Glutamatergic neuron (in vitro differentiated cells): ENCODE measurements at regions not wholly inside any gene's neighbourhood (a gene's known extent, or its start where the extent isn't known, plus 50 kb on each side); places are given as distances from the start of the nearest gene placed in this dataset.

ENCODE experiments used
- DNase-seq: peaks from one replicate; pipeline ENCODE4 v3.0.0; 2022
- H3K27ac Mint-ChIP-seq: one replicate; pipeline ENCODE4 v1.8.0; 2020; ENCODE audit warnings: mild to moderate bottlenecking, mixed read lengths, inconsistent platforms; ENCODE audit not compliant: unreplicated experiment
- H3K27me3 Mint-ChIP-seq: one replicate; pipeline ENCODE4 v1.8.0; 2020; ENCODE audit warnings: mild to moderate bottlenecking, moderate library complexity, mixed read lengths, inconsistent platforms; ENCODE audit not compliant: unreplicated experiment
- H3K36me3 Mint-ChIP-seq: one replicate; pipeline ENCODE4 v1.8.0; 2020; ENCODE audit warnings: mild to moderate bottlenecking, mixed read lengths, inconsistent platforms; ENCODE audit not compliant: unreplicated experiment
- H3K4me1 Mint-ChIP-seq: one replicate; pipeline ENCODE4 v1.8.0; 2020; ENCODE audit warnings: mild to moderate bottlenecking, low read depth, mixed read lengths, inconsistent platforms; ENCODE audit not compliant: unreplicated experiment
- H3K4me3 Mint-ChIP-seq: one replicate; pipeline ENCODE4 v1.8.0; 2020; ENCODE audit warnings: mild to moderate bottlenecking, mixed read lengths, inconsistent platforms; ENCODE audit not compliant: unreplicated experiment
- H3K9me3 Mint-ChIP-seq: one replicate; pipeline ENCODE4 v1.8.0; 2020; ENCODE audit warnings: mild to moderate bottlenecking, moderate library complexity, mixed read lengths, inconsistent platforms; ENCODE audit not compliant: unreplicated experiment
- TF ChIP-seq, protein P1 (sequence below): fragments of 200-600 bp; sonication (generic); IDR thresholded peaks from one replicate; pipeline ENCODE4 v1.5.0; 2021; ENCODE audit not compliant: partially characterized antibody, unreplicated experiment

DNA sequence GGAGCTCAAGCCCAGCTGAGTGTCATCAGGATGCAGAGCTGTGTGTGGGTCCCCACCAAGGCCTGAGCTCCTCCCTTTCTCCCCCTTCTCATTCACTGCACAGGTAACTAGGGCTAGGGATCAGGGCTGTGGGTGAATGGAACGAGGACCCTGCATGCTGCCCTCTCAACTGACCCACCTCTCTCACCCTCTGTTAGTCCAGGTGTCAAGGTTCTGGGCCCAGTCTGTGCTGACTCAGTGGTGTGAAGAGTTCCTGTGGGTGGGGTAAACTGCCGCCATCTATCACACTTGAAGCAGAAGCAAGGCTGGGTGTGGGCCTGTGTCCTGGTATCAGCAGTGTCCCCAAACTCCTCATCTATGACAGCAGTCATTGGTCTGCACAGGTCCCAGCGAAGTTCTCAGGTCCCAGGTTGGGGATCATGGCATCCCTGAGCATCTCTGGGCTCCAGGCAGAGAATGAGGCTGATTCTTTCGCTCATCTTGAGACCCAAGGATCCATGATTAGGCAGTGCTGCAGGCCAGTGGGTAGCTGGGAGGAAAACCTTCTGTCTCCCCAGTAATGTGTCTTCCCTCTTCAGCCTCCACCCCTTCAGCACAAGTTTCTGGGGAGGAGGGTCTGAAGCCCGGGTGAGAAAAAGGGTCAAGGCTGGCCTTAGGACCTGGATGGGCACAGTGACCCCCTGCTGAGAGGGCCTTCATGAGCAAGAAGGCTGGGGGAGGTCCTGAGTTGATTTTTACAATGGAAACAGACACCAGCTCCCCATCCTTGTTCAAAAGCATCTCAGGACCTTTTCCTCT, 109.8 kb downstream of the ZNF280B start:
- Mint-ChIP-seq H3K27ac (no peak overlapping the region), H3K36me3 (peaks cover 14% of the 10 kb centered on the region), H3K27me3 (peaks cover 15% of the 10 kb centered on the region), H3K9me3 (peaks cover 3% of the 10 kb centered on the region), H3K4me1 (peaks cover 8% of the 10 kb centered on the region), H3K4me3 (no peak overlapping the region)
- TF ChIP-seq, protein P1, sequence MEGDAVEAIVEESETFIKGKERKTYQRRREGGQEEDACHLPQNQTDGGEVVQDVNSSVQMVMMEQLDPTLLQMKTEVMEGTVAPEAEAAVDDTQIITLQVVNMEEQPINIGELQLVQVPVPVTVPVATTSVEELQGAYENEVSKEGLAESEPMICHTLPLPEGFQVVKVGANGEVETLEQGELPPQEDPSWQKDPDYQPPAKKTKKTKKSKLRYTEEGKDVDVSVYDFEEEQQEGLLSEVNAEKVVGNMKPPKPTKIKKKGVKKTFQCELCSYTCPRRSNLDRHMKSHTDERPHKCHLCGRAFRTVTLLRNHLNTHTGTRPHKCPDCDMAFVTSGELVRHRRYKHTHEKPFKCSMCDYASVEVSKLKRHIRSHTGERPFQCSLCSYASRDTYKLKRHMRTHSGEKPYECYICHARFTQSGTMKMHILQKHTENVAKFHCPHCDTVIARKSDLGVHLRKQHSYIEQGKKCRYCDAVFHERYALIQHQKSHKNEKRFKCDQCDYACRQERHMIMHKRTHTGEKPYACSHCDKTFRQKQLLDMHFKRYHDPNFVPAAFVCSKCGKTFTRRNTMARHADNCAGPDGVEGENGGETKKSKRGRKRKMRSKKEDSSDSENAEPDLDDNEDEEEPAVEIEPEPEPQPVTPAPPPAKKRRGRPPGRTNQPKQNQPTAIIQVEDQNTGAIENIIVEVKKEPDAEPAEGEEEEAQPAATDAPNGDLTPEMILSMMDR, result no peak
- no peak for DNase-seq

DNA sequence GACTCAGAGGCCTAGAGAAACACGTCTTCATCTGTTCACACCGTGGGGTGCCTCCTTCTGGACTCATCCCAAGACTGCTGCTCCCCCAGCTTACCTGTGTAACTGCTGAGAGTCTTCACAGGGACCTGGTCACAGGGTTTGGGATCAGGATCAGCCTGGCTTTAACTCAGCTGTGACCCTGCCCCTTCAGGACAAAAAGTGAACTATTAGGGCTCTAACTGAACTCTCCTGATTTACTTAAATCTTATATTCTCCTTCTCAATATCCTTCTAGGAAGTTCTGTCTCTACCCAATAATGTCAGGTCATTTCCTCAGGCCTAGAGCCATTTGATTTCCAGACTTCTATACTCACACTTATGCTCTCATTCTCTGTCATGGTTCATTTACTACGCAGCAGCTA, 108.4 kb downstream of the ZNF280B start:
- Mint-ChIP-seq H3K4me3 (no peak overlapping the region), H3K4me1 (peaks cover 8% of the 10 kb centered on the region), H3K27ac (no peak overlapping the region), H3K36me3 (peaks cover 9% of the 10 kb centered on the region), H3K27me3 (peaks cover 15% of the 10 kb centered on the region), H3K9me3 (peaks cover 3% of the 10 kb centered on the region)
- TF ChIP-seq, protein P1, result peak; percentile 15
- DNase-seq, result no peak

DNA sequence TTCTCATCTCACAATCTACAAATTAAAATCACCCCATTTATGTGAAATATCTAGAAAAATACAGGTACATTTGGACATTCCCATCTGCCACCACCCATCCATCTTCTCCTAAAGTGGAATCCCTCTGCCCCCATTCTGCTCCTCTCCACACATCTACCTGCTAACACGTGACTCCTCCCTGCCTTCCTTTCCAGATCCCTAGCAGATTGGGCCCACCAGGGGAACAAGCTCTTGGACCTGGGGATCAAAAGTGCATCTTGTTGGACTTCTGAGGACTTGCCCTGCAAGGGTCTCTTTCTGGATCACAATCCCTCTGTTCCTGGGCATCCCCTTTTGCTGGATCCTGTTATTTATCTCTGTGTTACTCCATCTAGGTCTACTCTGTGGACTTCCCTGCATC, 107.6 kb downstream of the ZNF280B start:
- Mint-ChIP-seq H3K36me3 (peaks cover 13% of the 10 kb centered on the region), H3K4me1 (peaks cover 8% of the 10 kb centered on the region), H3K9me3 (peaks cover 6% of the 10 kb centered on the region), H3K27ac (no peak overlapping the region), H3K4me3 (no peak overlapping the region), H3K27me3 (peaks cover 18% of the 10 kb centered on the region)
- no peak for DNase-seq
- TF ChIP-seq, protein P1, result no peak

DNA sequence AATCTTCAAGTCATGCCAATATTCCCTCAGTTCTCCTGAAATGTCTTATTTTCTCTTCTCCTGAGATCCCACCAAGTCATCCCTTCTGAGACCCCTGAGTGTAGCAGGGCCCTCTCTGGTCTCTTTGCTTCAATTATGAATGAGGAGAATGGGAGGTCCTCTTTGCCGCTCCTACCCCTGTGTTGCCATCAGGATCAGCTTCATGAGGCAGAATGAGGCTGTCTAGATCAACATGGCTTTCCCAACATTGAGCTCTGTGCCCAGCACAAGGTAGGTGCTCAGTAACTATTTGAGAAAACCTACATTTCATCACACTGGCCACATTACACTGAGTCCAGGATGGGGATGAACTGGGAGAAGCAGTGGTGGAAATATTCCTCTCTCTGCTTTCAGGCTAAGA, 107.2 kb downstream of the ZNF280B start:
- H3K9me3 Mint-ChIP-seq, result peaks cover 6% of the 10 kb centered on the region
- H3K27me3 Mint-ChIP-seq, result peaks cover 18% of the 10 kb centered on the region
- TF ChIP-seq, protein P1, result no peak
- H3K27ac Mint-ChIP-seq, result no peak overlapping the region
- no peak for DNase-seq
- H3K4me3 Mint-ChIP-seq, result no peak overlapping the region
- H3K36me3 Mint-ChIP-seq, result peaks cover 15% of the 10 kb centered on the region
- H3K4me1 Mint-ChIP-seq, result peaks cover 8% of the 10 kb centered on the region

DNA sequence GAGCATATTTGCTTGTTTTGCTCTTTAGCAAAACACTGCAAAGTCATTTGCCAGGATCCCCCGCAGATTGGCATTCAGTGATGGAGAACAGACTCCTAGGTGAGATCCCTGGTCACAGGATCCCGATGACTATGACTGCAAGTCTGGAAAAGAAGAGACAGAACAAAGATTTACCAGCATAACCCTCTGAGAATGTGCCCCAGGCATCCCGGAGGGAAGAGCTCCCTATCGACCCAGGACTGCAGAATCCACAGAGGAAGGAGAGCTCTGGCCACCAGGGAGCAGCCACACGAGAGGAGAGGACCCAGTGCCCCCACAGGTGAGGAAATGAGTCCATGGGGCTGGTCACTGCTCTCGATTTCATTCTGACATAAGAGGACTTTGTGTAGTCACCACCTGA, 105.2 kb downstream of the ZNF280B start:
- Mint-ChIP-seq H3K27me3 (peaks cover 19% of the 10 kb centered on the region), H3K36me3 (peaks cover 10% of the 10 kb centered on the region), H3K27ac (no peak overlapping the region), H3K9me3 (peaks cover 3% of the 10 kb centered on the region), H3K4me3 (no peak overlapping the region), H3K4me1 (no peaks in the 10 kb centered on the region)
- no peak for DNase-seq
- TF ChIP-seq, protein P1, result no peak
